ENCODE measurements at regions not wholly inside any gene's neighbourhood (a gene's known extent, or its start where the extent isn't known, plus 50 kb on each side); places are given as distances from the start of the nearest gene placed in this dataset.

DNA sequence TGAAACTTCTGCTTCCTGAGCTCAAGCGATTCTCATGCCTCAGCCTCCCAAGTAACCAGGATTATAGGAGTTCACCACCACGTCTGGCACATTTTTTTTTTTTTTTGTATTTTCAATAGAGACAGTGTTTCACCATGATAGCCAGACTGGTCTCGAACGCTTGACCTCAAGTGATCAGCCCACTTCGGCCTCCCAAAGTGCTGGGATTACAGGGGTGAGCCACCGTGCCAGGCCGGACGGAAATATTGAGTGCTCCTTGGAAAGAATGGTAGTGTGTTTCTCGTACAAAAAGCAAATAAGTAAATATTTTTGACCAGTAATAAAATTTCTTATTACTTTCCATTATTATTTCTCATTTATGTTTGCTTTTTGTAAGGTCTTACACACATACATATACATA, 1307.9 kb upstream of the CDH6 start:
- TF ChIP-seq, protein P1, sequence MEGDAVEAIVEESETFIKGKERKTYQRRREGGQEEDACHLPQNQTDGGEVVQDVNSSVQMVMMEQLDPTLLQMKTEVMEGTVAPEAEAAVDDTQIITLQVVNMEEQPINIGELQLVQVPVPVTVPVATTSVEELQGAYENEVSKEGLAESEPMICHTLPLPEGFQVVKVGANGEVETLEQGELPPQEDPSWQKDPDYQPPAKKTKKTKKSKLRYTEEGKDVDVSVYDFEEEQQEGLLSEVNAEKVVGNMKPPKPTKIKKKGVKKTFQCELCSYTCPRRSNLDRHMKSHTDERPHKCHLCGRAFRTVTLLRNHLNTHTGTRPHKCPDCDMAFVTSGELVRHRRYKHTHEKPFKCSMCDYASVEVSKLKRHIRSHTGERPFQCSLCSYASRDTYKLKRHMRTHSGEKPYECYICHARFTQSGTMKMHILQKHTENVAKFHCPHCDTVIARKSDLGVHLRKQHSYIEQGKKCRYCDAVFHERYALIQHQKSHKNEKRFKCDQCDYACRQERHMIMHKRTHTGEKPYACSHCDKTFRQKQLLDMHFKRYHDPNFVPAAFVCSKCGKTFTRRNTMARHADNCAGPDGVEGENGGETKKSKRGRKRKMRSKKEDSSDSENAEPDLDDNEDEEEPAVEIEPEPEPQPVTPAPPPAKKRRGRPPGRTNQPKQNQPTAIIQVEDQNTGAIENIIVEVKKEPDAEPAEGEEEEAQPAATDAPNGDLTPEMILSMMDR (IDR thresholded peaks at IDR 0.05) = no peak
- TF ChIP-seq EZH2phosphoT487 (IDR thresholded peaks at IDR 0.05) = no peak
- no peak for TF ChIP-seq EZH2 (IDR thresholded peaks at IDR 0.05)
